ENCODE measurements at regions not wholly inside any gene's neighbourhood (a gene's known extent, or its start where the extent isn't known, plus 50 kb on each side); places are given as distances from the start of the nearest gene placed in this dataset.

- Histone ChIP-seq H3K9me3 (peaks cover 0 to 2% of the 10 kb centered on the region in 2 donors), H3K27me3 (no peaks in the 10 kb centered on the region), H3K4me3 (no peak overlapping the region), H3K36me3 (no peaks in the 10 kb centered on the region), H3K27ac (no peak overlapping the region), H3K4me1 (no peaks in the 10 kb centered on the region)
- DNase-seq (ENCODE audit: low spot score in 2 of 2): peak in 1 of 2 donors; percentile 11
- no peak for TF ChIP-seq CTCF (IDR thresholded peaks at IDR 0.05)
- intact Hi-C loops (cut with DNase I): no loop called here
Measured at GRCh38 chr11:116534270-116534975, 238.4 kb downstream of the BUD13 start.

- H3K9me3 ChIP-seq: peaks cover 0 to 2% of the 10 kb centered on the region in 2 donors
- intact Hi-C loops (cut with DNase I): no loop called here
- no peaks in the 10 kb centered on the region for H3K4me1 ChIP-seq
- TF ChIP-seq CTCF (IDR thresholded peaks at IDR 0.05): no peak
- no peak overlapping the region for H3K4me3 ChIP-seq
- no peak overlapping the region for H3K27ac ChIP-seq
- H3K36me3 ChIP-seq: no peaks in the 10 kb centered on the region
- H3K27me3 ChIP-seq: no peaks in the 10 kb centered on the region
- DNase-seq (ENCODE audit: low spot score in 2 of 2): peak in 1 of 2 donors; percentile 48
Measured at GRCh38 chr11:116533186-116533825, 239.5 kb downstream of the BUD13 start.

- intact Hi-C loops (cut with DNase I): no loop called here
- H3K36me3 ChIP-seq: no peaks in the 10 kb centered on the region
- TF ChIP-seq CTCF (IDR thresholded peaks at IDR 0.05): no peak
- H3K4me3 ChIP-seq: no peak overlapping the region
- no peak overlapping the region for H3K27ac ChIP-seq
- DNase-seq (ENCODE audit: low spot score in 2 of 2): peak in 1 of 2 donors; percentile 7
- H3K27me3 ChIP-seq: no peaks in the 10 kb centered on the region
- no peaks in the 10 kb centered on the region for H3K4me1 ChIP-seq
- H3K9me3 ChIP-seq: peaks cover 0 to 2% of the 10 kb centered on the region in 2 donors
Measured at GRCh38 chr11:116532066-116532465, 240.7 kb downstream of the BUD13 start.

DNA sequence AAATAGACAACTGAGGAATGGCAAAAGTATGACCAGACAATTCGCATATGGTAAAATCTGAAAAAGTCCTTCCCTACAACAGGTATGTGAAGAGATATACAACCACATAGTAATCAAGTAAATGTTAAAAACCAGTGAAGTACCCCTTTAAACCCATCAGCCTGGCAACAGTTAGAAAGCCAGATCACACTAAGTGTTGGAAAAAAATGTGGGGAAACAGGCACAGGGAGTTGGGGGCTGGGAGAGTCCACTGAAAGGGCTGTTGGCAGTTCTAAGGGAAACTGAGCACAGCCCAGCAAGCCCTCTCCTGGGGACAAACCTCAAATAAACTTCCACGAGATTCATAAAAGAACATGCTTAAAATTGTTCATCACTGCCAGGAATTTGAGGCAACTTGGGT, 242.1 kb downstream of the BUD13 start:
- DNase-seq (ENCODE audit: low spot score in 2 of 2): peak in 1 of 2 donors; percentile 3
- Histone ChIP-seq H3K9me3 (peaks cover 0 to 2% of the 10 kb centered on the region in 2 donors), H3K4me3 (no peak overlapping the region), H3K27me3 (no peaks in the 10 kb centered on the region), H3K36me3 (no peaks in the 10 kb centered on the region), H3K4me1 (no peaks in the 10 kb centered on the region), H3K27ac (no peak overlapping the region)
- intact Hi-C loops (cut with DNase I): no loop called here
- no peak for TF ChIP-seq CTCF (IDR thresholded peaks at IDR 0.05)

- TF ChIP-seq CTCF (IDR thresholded peaks at IDR 0.05): no peak
- DNase-seq (ENCODE audit: low spot score in 2 of 2): peak in 1 of 2 donors; percentile 15
- Histone ChIP-seq H3K36me3 (no peaks in the 10 kb centered on the region), H3K4me1 (no peaks in the 10 kb centered on the region), H3K9me3 (peaks cover 0 to 2% of the 10 kb centered on the region in 2 donors), H3K27me3 (no peaks in the 10 kb centered on the region), H3K4me3 (no peak overlapping the region), H3K27ac (no peak overlapping the region)
- intact Hi-C loops (cut with DNase I): no loop called here
Measured at GRCh38 chr11:116529271-116529670, 243.5 kb downstream of the BUD13 start.
